ENCODE measurements at regions not wholly inside any gene's neighbourhood (a gene's known extent, or its start where the extent isn't known, plus 50 kb on each side); places are given as distances from the start of the nearest gene placed in this dataset.

- no peak overlapping the region for H3K4me3 ChIP-seq (ENCODE audit: control insufficient read depth in 2 of 3, extremely low read depth in 1 of 3, insufficient read depth in 2 of 3, low read depth in 1 of 3, low read length in 3 of 3)
These were observed 100.4 kb upstream of the LCLAT1 start for GRCh38 chr2:30346471-30347169.

GRCh38 chr2:30348825-30349224 is 98.2 kb upstream of the LCLAT1 start:
- peaks cover 6% of the 10 kb centered on the region for H3K27me3 ChIP-seq (ENCODE audit: control insufficient read depth, extremely low read depth, insufficient read depth, low read length)
- H3K4me1 ChIP-seq (ENCODE audit: control insufficient read depth, extremely low read depth, insufficient read depth, low read length) = no peaks in the 10 kb centered on the region
- no peaks in the 10 kb centered on the region for H3K79me2 ChIP-seq (ENCODE audit: control insufficient read depth, insufficient read depth, low read length)
- FAIRE-seq (no peak), DNase-seq (ENCODE audit: low read depth, low spot score) (no peak)
- H2AFZ ChIP-seq (ENCODE audit: control insufficient read depth, low read length) = no peak overlapping the region
- dilution Hi-C loops (cut with MboI; ENCODE audit: extremely low pct_ligation_motif_present, low sequenced_read_pairs) = no loop called here
- TF ChIP-seq EZH2 (IDR thresholded peaks at IDR 0.05; ENCODE audit: low read length) (no peak), CTCF (optimal IDR thresholded peaks at IDR 0.05 in 1 of 3, IDR thresholded peaks at IDR 0.05 in 1 of 3, conservative IDR thresholded peaks at IDR 0.05 in 1 of 3; ENCODE audit: extremely low read depth in 1 of 3, insufficient read depth in 2 of 3, low read length in 3 of 3) (no peak)
- H3K4me3 ChIP-seq (ENCODE audit: control insufficient read depth in 2 of 3, extremely low read depth in 1 of 3, insufficient read depth in 2 of 3, low read depth in 1 of 3, low read length in 3 of 3) = no peak overlapping the region
- no peaks in the 10 kb centered on the region for H3K9me3 ChIP-seq (ENCODE audit: control insufficient read depth, low read depth, low read length)
- H3K4me2 ChIP-seq (ENCODE audit: control insufficient read depth, extremely low read depth, insufficient read depth, low read depth, low read length) = no peak overlapping the region
- no peak overlapping the region for H3K27ac ChIP-seq (ENCODE audit: control insufficient read depth, insufficient read depth, low read length)
- H3K9me1 ChIP-seq (ENCODE audit: control insufficient read depth, extremely low read depth, insufficient read depth, low read length) = no peaks in the 10 kb centered on the region
- no peaks in the 10 kb centered on the region for H3K36me3 ChIP-seq (ENCODE audit: control insufficient read depth in 2 of 2, extremely low read depth in 1 of 2, insufficient read depth in 2 of 2, low read length in 2 of 2)
- H3K9ac ChIP-seq (ENCODE audit: control insufficient read depth, extremely low read depth, insufficient read depth, low read length) = no peak overlapping the region
- no peaks in the 10 kb centered on the region for H4K20me1 ChIP-seq (ENCODE audit: control insufficient read depth, extremely low read depth, insufficient read depth, low read length)

More at GRCh38 chr2:30346471-30347169, 100.4 kb upstream of the LCLAT1 start:
- dilution Hi-C loops (cut with MboI; ENCODE audit: extremely low pct_ligation_motif_present, low sequenced_read_pairs) = no loop called here
- Histone ChIP-seq H2AFZ (ENCODE audit: control insufficient read depth, low read length) (no peak overlapping the region), H3K27ac (ENCODE audit: control insufficient read depth, insufficient read depth, low read length) (no peak overlapping the region), H3K9me3 (ENCODE audit: control insufficient read depth, low read depth, low read length) (no peaks in the 10 kb centered on the region), H3K9me1 (ENCODE audit: control insufficient read depth, extremely low read depth, insufficient read depth, low read length) (no peaks in the 10 kb centered on the region), H3K36me3 (ENCODE audit: control insufficient read depth in 2 of 2, extremely low read depth in 1 of 2, insufficient read depth in 2 of 2, low read length in 2 of 2) (no peaks in the 10 kb centered on the region), H3K79me2 (ENCODE audit: control insufficient read depth, insufficient read depth, low read length) (no peaks in the 10 kb centered on the region), H3K9ac (ENCODE audit: control insufficient read depth, extremely low read depth, insufficient read depth, low read length) (no peak overlapping the region), H3K27me3 (ENCODE audit: control insufficient read depth, extremely low read depth, insufficient read depth, low read length) (peaks cover 6% of the 10 kb centered on the region), H3K4me2 (ENCODE audit: control insufficient read depth, extremely low read depth, insufficient read depth, low read depth, low read length) (no peak overlapping the region), H3K4me1 (ENCODE audit: control insufficient read depth, extremely low read depth, insufficient read depth, low read length) (no peaks in the 10 kb centered on the region), H4K20me1 (ENCODE audit: control insufficient read depth, extremely low read depth, insufficient read depth, low read length) (no peaks in the 10 kb centered on the region)
- FAIRE-seq (no peak), DNase-seq (ENCODE audit: low read depth, low spot score) (no peak)
- no peak for TF ChIP-seq EZH2 (IDR thresholded peaks at IDR 0.05; ENCODE audit: low read length)
- no peak for TF ChIP-seq CTCF (optimal IDR thresholded peaks at IDR 0.05 in 1 of 3, IDR thresholded peaks at IDR 0.05 in 1 of 3, conservative IDR thresholded peaks at IDR 0.05 in 1 of 3; ENCODE audit: extremely low read depth in 1 of 3, insufficient read depth in 2 of 3, low read length in 3 of 3)

Data from keratinocyte (primary cell).